ENCODE measurements at regions not wholly inside any gene's neighbourhood (a gene's known extent, or its start where the extent isn't known, plus 50 kb on each side); places are given as distances from the start of the nearest gene placed in this dataset.
"Not testable (repeated sequence)": the region's sequence is repeated elsewhere in the genome, so short reads cannot be mapped to it uniquely, and the experiment has no call there.

DNA sequence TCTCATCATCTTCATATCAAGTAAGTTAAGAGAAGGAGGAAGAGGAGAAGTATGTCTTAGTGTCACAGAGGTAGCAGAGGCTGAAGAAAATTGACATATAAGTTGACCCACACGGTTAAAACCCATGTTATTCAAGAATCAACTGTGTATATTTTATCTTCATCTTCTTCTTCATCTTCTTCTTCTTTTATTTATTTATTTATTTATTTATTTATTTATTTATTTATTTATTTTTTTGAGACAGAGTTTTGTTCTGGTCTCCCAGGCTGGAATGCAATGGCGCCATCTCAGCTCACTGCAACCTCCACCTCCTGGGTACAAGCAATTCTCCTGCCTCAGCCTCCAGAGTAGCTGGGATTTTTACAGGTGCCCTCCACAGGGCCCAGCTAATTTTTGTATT is 1242.3 kb upstream of the RAG2 start:
- TF ChIP-seq, protein P1, sequence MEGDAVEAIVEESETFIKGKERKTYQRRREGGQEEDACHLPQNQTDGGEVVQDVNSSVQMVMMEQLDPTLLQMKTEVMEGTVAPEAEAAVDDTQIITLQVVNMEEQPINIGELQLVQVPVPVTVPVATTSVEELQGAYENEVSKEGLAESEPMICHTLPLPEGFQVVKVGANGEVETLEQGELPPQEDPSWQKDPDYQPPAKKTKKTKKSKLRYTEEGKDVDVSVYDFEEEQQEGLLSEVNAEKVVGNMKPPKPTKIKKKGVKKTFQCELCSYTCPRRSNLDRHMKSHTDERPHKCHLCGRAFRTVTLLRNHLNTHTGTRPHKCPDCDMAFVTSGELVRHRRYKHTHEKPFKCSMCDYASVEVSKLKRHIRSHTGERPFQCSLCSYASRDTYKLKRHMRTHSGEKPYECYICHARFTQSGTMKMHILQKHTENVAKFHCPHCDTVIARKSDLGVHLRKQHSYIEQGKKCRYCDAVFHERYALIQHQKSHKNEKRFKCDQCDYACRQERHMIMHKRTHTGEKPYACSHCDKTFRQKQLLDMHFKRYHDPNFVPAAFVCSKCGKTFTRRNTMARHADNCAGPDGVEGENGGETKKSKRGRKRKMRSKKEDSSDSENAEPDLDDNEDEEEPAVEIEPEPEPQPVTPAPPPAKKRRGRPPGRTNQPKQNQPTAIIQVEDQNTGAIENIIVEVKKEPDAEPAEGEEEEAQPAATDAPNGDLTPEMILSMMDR (IDR thresholded peaks at IDR 0.05 in 2 of 3, conservative IDR thresholded peaks at IDR 0.05 in 1 of 3; ENCODE audit: borderline replicate concordance in 1 of 3, insufficient read depth in 1 of 3, low read depth in 2 of 3, low read length in 2 of 3) = not testable (repeated sequence)
- TF ChIP-seq EZH2 (IDR thresholded peaks at IDR 0.05); SP1 (IDR thresholded peaks at IDR 0.05; ENCODE audit: low read depth); ZNF274 (IDR thresholded peaks at IDR 0.05; ENCODE audit: low read depth, low read length); EZH2phosphoT487 (IDR thresholded peaks at IDR 0.05; ENCODE audit: borderline replicate concordance); POLR2A (IDR thresholded peaks at IDR 0.05; ENCODE audit: borderline replicate concordance, extremely low read depth, insufficient read depth, insufficient read length); CEBPB (IDR thresholded peaks at IDR 0.05; ENCODE audit: low read depth): not testable (repeated sequence)
- TF ChIP-seq, protein P2, sequence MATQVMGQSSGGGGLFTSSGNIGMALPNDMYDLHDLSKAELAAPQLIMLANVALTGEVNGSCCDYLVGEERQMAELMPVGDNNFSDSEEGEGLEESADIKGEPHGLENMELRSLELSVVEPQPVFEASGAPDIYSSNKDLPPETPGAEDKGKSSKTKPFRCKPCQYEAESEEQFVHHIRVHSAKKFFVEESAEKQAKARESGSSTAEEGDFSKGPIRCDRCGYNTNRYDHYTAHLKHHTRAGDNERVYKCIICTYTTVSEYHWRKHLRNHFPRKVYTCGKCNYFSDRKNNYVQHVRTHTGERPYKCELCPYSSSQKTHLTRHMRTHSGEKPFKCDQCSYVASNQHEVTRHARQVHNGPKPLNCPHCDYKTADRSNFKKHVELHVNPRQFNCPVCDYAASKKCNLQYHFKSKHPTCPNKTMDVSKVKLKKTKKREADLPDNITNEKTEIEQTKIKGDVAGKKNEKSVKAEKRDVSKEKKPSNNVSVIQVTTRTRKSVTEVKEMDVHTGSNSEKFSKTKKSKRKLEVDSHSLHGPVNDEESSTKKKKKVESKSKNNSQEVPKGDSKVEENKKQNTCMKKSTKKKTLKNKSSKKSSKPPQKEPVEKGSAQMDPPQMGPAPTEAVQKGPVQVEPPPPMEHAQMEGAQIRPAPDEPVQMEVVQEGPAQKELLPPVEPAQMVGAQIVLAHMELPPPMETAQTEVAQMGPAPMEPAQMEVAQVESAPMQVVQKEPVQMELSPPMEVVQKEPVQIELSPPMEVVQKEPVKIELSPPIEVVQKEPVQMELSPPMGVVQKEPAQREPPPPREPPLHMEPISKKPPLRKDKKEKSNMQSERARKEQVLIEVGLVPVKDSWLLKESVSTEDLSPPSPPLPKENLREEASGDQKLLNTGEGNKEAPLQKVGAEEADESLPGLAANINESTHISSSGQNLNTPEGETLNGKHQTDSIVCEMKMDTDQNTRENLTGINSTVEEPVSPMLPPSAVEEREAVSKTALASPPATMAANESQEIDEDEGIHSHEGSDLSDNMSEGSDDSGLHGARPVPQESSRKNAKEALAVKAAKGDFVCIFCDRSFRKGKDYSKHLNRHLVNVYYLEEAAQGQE (IDR thresholded peaks at IDR 0.05; ENCODE audit: low read depth) = not testable (repeated sequence)
- TF ChIP-seq, protein P3, sequence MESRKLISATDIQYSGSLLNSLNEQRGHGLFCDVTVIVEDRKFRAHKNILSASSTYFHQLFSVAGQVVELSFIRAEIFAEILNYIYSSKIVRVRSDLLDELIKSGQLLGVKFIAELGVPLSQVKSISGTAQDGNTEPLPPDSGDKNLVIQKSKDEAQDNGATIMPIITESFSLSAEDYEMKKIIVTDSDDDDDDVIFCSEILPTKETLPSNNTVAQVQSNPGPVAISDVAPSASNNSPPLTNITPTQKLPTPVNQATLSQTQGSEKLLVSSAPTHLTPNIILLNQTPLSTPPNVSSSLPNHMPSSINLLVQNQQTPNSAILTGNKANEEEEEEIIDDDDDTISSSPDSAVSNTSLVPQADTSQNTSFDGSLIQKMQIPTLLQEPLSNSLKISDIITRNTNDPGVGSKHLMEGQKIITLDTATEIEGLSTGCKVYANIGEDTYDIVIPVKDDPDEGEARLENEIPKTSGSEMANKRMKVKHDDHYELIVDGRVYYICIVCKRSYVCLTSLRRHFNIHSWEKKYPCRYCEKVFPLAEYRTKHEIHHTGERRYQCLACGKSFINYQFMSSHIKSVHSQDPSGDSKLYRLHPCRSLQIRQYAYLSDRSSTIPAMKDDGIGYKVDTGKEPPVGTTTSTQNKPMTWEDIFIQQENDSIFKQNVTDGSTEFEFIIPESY (IDR thresholded peaks at IDR 0.05; ENCODE audit: extremely low read depth, insufficient replicate concordance, low read length) = not testable (repeated sequence)
- TF ChIP-seq, protein P4, sequence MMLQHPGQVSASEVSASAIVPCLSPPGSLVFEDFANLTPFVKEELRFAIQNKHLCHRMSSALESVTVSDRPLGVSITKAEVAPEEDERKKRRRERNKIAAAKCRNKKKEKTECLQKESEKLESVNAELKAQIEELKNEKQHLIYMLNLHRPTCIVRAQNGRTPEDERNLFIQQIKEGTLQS (IDR thresholded peaks at IDR 0.05) = not testable (repeated sequence)
